ENCODE measurements at regions not wholly inside any gene's neighbourhood (a gene's known extent, or its start where the extent isn't known, plus 50 kb on each side); places are given as distances from the start of the nearest gene placed in this dataset.

GRCh38 chr11:69580529-69580928 is 60.4 kb upstream of the CCND1 start:
- no peak overlapping the region for H3K4me2 ChIP-seq
- 73% methylated on average over 4 of the region's 4 CpGs for WGBS (ENCODE audit: low lambda C conversion rate)
- no peaks in the 10 kb centered on the region for H3K4me1 ChIP-seq (ENCODE audit: control insufficient read depth in 1 of 2, insufficient read depth in 2 of 2, low read depth in 1 of 2, low read length in 1 of 2)
- no peak overlapping the region for H3K27ac ChIP-seq (ENCODE audit: low read depth in 2 of 2, low read length in 1 of 2)
- H3K4me3 ChIP-seq (ENCODE audit: low read depth in 2 of 2, low read length in 1 of 2) = no peak overlapping the region
- 0 out of 2 replicates have a peak, but pooled peaks cover 3% of the 10 kb centered on the region for H3K9me3 ChIP-seq
- no peaks in the 10 kb centered on the region for H3K9me2 ChIP-seq
- no peak overlapping the region for H2AFZ ChIP-seq (ENCODE audit: low read depth)
- H3K36me3 ChIP-seq (replicated peaks in 1 of 2; ENCODE audit: control insufficient read depth in 1 of 2, insufficient read depth in 2 of 2, low read length in 1 of 2) = peaks cover 0 to 6% of the 10 kb centered on the region in 2 experiments
- DNase-seq = no peak
- no peaks in the 10 kb centered on the region for H3K79me2 ChIP-seq (ENCODE audit: insufficient read depth)
- ChIA-PET CTCF (no interaction called here), POLR2A (no interaction called here)
- no peaks in the 10 kb centered on the region for H3K27me3 ChIP-seq (ENCODE audit: insufficient read depth)
- TF ChIP-seq CTCF (IDR thresholded peaks at IDR 0.05) = no peak
- no peaks in the 10 kb centered on the region for H3F3A ChIP-seq (replicated peaks; ENCODE audit: insufficient read depth)
- H3K9ac ChIP-seq = no peak overlapping the region
- H4K20me1 ChIP-seq (ENCODE audit: insufficient read depth) = no peaks in the 10 kb centered on the region

- no peak overlapping the region for H3K9ac ChIP-seq
- TF ChIP-seq NRF1 (IDR thresholded peaks at IDR 0.05; ENCODE audit: low read depth, low read length) (no peak), ELF1 (IDR thresholded peaks at IDR 0.05) (no peak), POLR2AphosphoS5 (IDR thresholded peaks at IDR 0.05; ENCODE audit: low read depth, low read length) (no peak)
- 0 out of 2 replicates have a peak, but pooled peaks cover 3% of the 10 kb centered on the region for H3K9me3 ChIP-seq
- no peak overlapping the region for H3K27ac ChIP-seq (ENCODE audit: low read depth in 2 of 2, low read length in 1 of 2)
- no peaks in the 10 kb centered on the region for H4K20me1 ChIP-seq (ENCODE audit: insufficient read depth)
- WGBS (ENCODE audit: low lambda C conversion rate) = 74% methylated on average over 5 of the region's 5 CpGs
- DNase-seq = no peak
- H3K9me2 ChIP-seq = no peaks in the 10 kb centered on the region
- H3F3A ChIP-seq (replicated peaks; ENCODE audit: insufficient read depth) = peaks cover 10% of the 10 kb centered on the region
- peaks cover 0 to 7% of the 10 kb centered on the region in 2 experiments; a peak in 1 of 4 replicates for H3K4me1 ChIP-seq (ENCODE audit: control insufficient read depth in 1 of 2, insufficient read depth in 2 of 2, low read depth in 1 of 2, low read length in 1 of 2)
- no peak overlapping the region for H3K4me3 ChIP-seq (ENCODE audit: low read depth in 2 of 2, low read length in 1 of 2)
- no peak overlapping the region for H3K4me2 ChIP-seq
- H3K36me3 ChIP-seq (replicated peaks in 1 of 2; ENCODE audit: control insufficient read depth in 1 of 2, insufficient read depth in 2 of 2, low read length in 1 of 2) = peaks cover 0 to 6% of the 10 kb centered on the region in 2 experiments
- no peak overlapping the region for H2AFZ ChIP-seq (ENCODE audit: low read depth)
- ChIA-PET POLR2A (no interaction called here), CTCF (no interaction called here)
- no peaks in the 10 kb centered on the region for H3K79me2 ChIP-seq (ENCODE audit: insufficient read depth)
- H3K27me3 ChIP-seq (ENCODE audit: insufficient read depth) = no peaks in the 10 kb centered on the region
Observed at GRCh38 chr11:69582756-69583467, 58.0 kb upstream of the CCND1 start.

GRCh38 chr11:69584160-69584559 is 56.8 kb upstream of the CCND1 start:
- Histone ChIP-seq H3K9ac (no peak overlapping the region), H3K4me3 (ENCODE audit: low read depth in 2 of 2, low read length in 1 of 2) (no peak overlapping the region), H3K9me2 (no peaks in the 10 kb centered on the region), H3K27me3 (ENCODE audit: insufficient read depth) (no peaks in the 10 kb centered on the region), H3K27ac (ENCODE audit: low read depth in 2 of 2, low read length in 1 of 2) (no peak overlapping the region), H3K4me2 (no peak overlapping the region), H2AFZ (ENCODE audit: low read depth) (no peak overlapping the region), H4K20me1 (ENCODE audit: insufficient read depth) (no peaks in the 10 kb centered on the region), H3K79me2 (ENCODE audit: insufficient read depth) (no peaks in the 10 kb centered on the region), H3F3A (replicated peaks; ENCODE audit: insufficient read depth) (peaks cover 22% of the 10 kb centered on the region), H3K9me3 (0 out of 2 replicates have a peak, but pooled peaks cover 3% of the 10 kb centered on the region), H3K36me3 (replicated peaks in 1 of 2; ENCODE audit: control insufficient read depth in 1 of 2, insufficient read depth in 2 of 2, low read length in 1 of 2) (peaks cover 0 to 6% of the 10 kb centered on the region in 2 experiments), H3K4me1 (ENCODE audit: control insufficient read depth in 1 of 2, insufficient read depth in 2 of 2, low read depth in 1 of 2, low read length in 1 of 2) (peaks cover 0 to 13% of the 10 kb centered on the region in 2 experiments; a peak in 1 of 4 replicates)
- POLR2A ChIA-PET = no interaction called here
- WGBS (ENCODE audit: low lambda C conversion rate) = 96% methylated on average over 3 of the region's 3 CpGs
- DNase-seq = no peak
- CTCF ChIA-PET = no interaction called here
- TF ChIP-seq FOXJ3 (CRISPR knock-in tag; IDR thresholded peaks at IDR 0.05) = no peak
- TF ChIP-seq MXI1 (IDR thresholded peaks at IDR 0.05; ENCODE audit: low read depth, low read length) = no peak
- no peak for TF ChIP-seq MAX (IDR thresholded peaks at IDR 0.05; ENCODE audit: low read depth)
- TF ChIP-seq TAF1 (IDR thresholded peaks at IDR 0.05; ENCODE audit: borderline replicate concordance, low read depth, low read length) = no peak
- TF ChIP-seq FOXM1 (IDR thresholded peaks at IDR 0.05; ENCODE audit: low read depth) = no peak
- no peak for TF ChIP-seq SIN3A (IDR thresholded peaks at IDR 0.05; ENCODE audit: borderline replicate concordance, low read depth, low read length)
- no peak for TF ChIP-seq CTCF (IDR thresholded peaks at IDR 0.05)
- TF ChIP-seq NFIC (IDR thresholded peaks at IDR 0.05; ENCODE audit: borderline replicate concordance) = no peak
- TF ChIP-seq GABPA (IDR thresholded peaks at IDR 0.05; ENCODE audit: low read depth) = no peak
- no peak for TF ChIP-seq FOSL2 (IDR thresholded peaks at IDR 0.05; ENCODE audit: borderline replicate concordance, low read depth)
- TF ChIP-seq RCOR1 (IDR thresholded peaks at IDR 0.05; ENCODE audit: low read length) = no peak
- no peak for TF ChIP-seq MEF2A (IDR thresholded peaks at IDR 0.05; ENCODE audit: borderline replicate concordance, low read depth)
- no peak for TF ChIP-seq ELF1 (IDR thresholded peaks at IDR 0.05)
- TF ChIP-seq TCF12 (IDR thresholded peaks at IDR 0.05) = no peak
- no peak for TF ChIP-seq SMC3 (IDR thresholded peaks at IDR 0.05; ENCODE audit: low read depth, low read length)
- TF ChIP-seq YY1 (IDR thresholded peaks at IDR 0.05; ENCODE audit: low read depth) = no peak
